Cardiac muscle cell (in vitro differentiated cells and primary cell): ENCODE measurements at regions not wholly inside any gene's neighbourhood (a gene's known extent, or its start where the extent isn't known, plus 50 kb on each side); places are given as distances from the start of the nearest gene placed in this dataset.

Source experiments
- DNase-seq, 2 donors: peaks; one replicate each; pipeline versions ENCODE4 v3.0.0 to v3.0.0-alpha.2; 2010 to 2017; ENCODE audit warnings: low read depth in 1 of 2, low spot score in 1 of 2
- H3K27ac ChIP-seq: fragments of 200-600 bp; sonication (generic); 2 replicates; pipeline ENCODE4 v1.5.1; 2016
- H3K27me3 ChIP-seq: fragments of 200-600 bp; sonication (generic); 2 replicates; pipeline ENCODE4 v1.6.0; 2016; ENCODE audit warnings: control low read depth
- H3K36me3 ChIP-seq: fragments of 200-600 bp; sonication (generic); 2 replicates; pipeline ENCODE4 v1.5.1; 2016; ENCODE audit warnings: control low read depth
- H3K4me1 ChIP-seq: fragments of 200-600 bp; sonication (generic); 2 replicates; pipeline ENCODE4 v1.8.1; 2017; ENCODE audit warnings: low read depth, mild to moderate bottlenecking, mixed run types
- H3K4me3 ChIP-seq: fragments of 200-600 bp; sonication (generic); 2 replicates; pipeline ENCODE4 v1.5.1; 2016; ENCODE audit warnings: mild to moderate bottlenecking
- H3K9me3 ChIP-seq: fragments of 200-600 bp; sonication (generic); 2 replicates; pipeline ENCODE4 v1.5.1; 2017; ENCODE audit warnings: low read depth, mild to moderate bottlenecking, control low read depth
- TF ChIP-seq, protein P1 (sequence below): IDR thresholded peaks from 2 replicates; pipeline ENCODE4 v1.5.1; 2012; ENCODE audit warnings: low read depth, mild to moderate bottlenecking, low read length

DNA sequence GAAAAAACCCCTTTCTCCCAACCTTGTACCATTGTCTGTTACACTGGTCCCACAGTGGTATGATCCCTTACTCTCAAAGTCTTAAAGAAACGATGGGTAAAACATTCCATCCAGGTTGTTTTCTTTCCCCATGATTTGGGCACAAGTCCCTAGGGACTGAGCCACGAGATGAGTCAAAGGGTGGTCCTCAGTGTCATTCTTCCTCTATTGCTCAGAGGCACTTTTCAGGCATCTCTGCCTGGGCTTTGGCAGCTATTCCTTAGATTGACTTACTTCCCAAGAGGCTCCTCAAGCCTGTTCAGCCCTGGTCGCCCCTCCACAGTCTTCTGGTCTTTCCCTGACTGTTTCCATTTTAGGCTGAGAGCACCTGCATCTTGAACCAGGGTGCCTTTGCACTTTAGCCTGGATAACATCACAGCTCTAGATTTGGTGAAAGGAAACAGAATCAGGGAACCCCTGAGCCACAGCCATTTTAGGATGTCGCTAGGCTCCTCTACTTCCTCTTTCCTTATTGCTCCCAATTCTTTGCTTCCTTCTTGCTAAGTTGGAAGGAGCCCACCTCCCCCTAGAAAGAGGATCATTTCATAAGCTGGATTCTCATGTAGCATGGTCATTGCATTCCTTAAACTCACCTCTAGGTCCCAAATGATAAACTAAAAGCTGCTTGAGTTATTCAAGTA is 131.0 kb upstream of the TPRG1 start:
- Histone ChIP-seq H3K4me3 (no peak overlapping the region), H3K27ac (no peak overlapping the region), H3K4me1 (no peaks in the 10 kb centered on the region), H3K9me3 (no peaks in the 10 kb centered on the region), H3K36me3 (no peaks in the 10 kb centered on the region), H3K27me3 (no peaks in the 10 kb centered on the region)
- no peak for DNase-seq
- TF ChIP-seq, protein P1, sequence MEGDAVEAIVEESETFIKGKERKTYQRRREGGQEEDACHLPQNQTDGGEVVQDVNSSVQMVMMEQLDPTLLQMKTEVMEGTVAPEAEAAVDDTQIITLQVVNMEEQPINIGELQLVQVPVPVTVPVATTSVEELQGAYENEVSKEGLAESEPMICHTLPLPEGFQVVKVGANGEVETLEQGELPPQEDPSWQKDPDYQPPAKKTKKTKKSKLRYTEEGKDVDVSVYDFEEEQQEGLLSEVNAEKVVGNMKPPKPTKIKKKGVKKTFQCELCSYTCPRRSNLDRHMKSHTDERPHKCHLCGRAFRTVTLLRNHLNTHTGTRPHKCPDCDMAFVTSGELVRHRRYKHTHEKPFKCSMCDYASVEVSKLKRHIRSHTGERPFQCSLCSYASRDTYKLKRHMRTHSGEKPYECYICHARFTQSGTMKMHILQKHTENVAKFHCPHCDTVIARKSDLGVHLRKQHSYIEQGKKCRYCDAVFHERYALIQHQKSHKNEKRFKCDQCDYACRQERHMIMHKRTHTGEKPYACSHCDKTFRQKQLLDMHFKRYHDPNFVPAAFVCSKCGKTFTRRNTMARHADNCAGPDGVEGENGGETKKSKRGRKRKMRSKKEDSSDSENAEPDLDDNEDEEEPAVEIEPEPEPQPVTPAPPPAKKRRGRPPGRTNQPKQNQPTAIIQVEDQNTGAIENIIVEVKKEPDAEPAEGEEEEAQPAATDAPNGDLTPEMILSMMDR = no peak

- peak; percentile 57 to 64 for DNase-seq
Measured at GRCh38 chr3:189041482-189042090, 130.2 kb upstream of the TPRG1 start.

DNA sequence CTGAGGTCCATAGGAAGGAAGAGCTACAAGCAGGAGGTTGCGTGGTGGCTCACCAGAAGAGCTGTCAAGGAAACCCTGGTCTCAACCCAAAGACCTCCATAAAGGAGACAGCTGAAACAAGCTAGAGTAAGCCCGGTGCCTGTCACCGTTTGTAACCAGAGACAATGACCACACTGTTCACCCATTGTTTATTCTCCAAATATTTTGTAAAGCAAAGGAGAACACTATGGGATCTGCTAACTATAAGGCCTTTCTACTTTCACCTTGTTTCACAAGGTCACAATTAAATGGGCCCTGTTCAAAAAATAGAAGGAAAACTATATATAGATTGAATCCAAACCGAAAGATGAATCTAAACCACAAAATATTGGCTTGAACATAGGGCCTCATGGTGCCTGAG is 128.9 kb upstream of the TPRG1 start:
- no peak for DNase-seq
- H3K36me3 ChIP-seq = no peaks in the 10 kb centered on the region
- no peaks in the 10 kb centered on the region for H3K27me3 ChIP-seq
- H3K27ac ChIP-seq = no peak overlapping the region
- H3K9me3 ChIP-seq = no peaks in the 10 kb centered on the region
- H3K4me3 ChIP-seq = no peak overlapping the region
- no peaks in the 10 kb centered on the region for H3K4me1 ChIP-seq
- TF ChIP-seq, protein P1 = no peak

More at GRCh38 chr3:189041482-189042090, 130.2 kb upstream of the TPRG1 start:
- no peaks in the 10 kb centered on the region for H3K36me3 ChIP-seq
- H3K27me3 ChIP-seq = no peaks in the 10 kb centered on the region
- H3K4me1 ChIP-seq = no peaks in the 10 kb centered on the region
- no peak overlapping the region for H3K4me3 ChIP-seq
- TF ChIP-seq, protein P1 = peak; percentile 55
- no peaks in the 10 kb centered on the region for H3K9me3 ChIP-seq
- H3K27ac ChIP-seq = no peak overlapping the region

GRCh38 chr3:189049458-189050236 is 122.1 kb upstream of the TPRG1 start:
- Histone ChIP-seq H3K27me3 (no peaks in the 10 kb centered on the region), H3K9me3 (no peaks in the 10 kb centered on the region), H3K27ac (no peak overlapping the region), H3K4me3 (no peak overlapping the region), H3K36me3 (no peaks in the 10 kb centered on the region), H3K4me1 (no peaks in the 10 kb centered on the region)
- DNase-seq = no peak
- TF ChIP-seq, protein P1 = no peak

GRCh38 chr3:189053322-189053721 is 118.4 kb upstream of the TPRG1 start:
- no peak for DNase-seq
- Histone ChIP-seq H3K4me3 (no peak overlapping the region), H3K4me1 (no peaks in the 10 kb centered on the region), H3K27me3 (no peaks in the 10 kb centered on the region), H3K36me3 (no peaks in the 10 kb centered on the region), H3K9me3 (no peaks in the 10 kb centered on the region), H3K27ac (no peak overlapping the region)
- TF ChIP-seq, protein P1 = no peak
